H1 (cell line): ENCODE measurements at regions not wholly inside any gene's neighbourhood (a gene's known extent, or its start where the extent isn't known, plus 50 kb on each side); places are given as distances from the start of the nearest gene placed in this dataset.

Experiments
- ASH2L ChIP-seq: fragments of 200-600, 300-600 bp; sonication (generic); IDR thresholded peaks from one replicate; pipeline ENCODE4 v1.7.1; 2017; ENCODE audit warnings: low read length
- BCL11A ChIP-seq, 2 experiments: IDR thresholded peaks; one replicate each; pipeline ENCODE4 v1.6.1; 2011; ENCODE audit warnings: low read depth in 2 of 2, low read length in 2 of 2, mild to moderate bottlenecking in 2 of 2
- CBX5 ChIP-seq: fragments of 300-800, 300-1000 bp; sonication (generic); IDR thresholded peaks from 2 replicates; pipeline ENCODE4 v1.7.1; 2016; ENCODE audit warnings: antibody characterized with exemption, low read length, low read depth
- CEBPB ChIP-seq: IDR thresholded peaks from 2 replicates; pipeline ENCODE4 v1.6.1; 2012; ENCODE audit warnings: low read depth, low read length
- CREB1 ChIP-seq: IDR thresholded peaks from 2 replicates; pipeline ENCODE4 v1.6.1; 2012; ENCODE audit warnings: inconsistent platforms
- CTBP2 ChIP-seq: IDR thresholded peaks from 2 replicates; pipeline ENCODE4 v1.7.0; 2011; ENCODE audit warnings: borderline replicate concordance, mild to moderate bottlenecking, moderate library complexity, mixed read lengths, low read length; ENCODE audit not compliant: insufficient read depth, insufficient read length
- EGR1 ChIP-seq: IDR thresholded peaks from 2 replicates; pipeline ENCODE4 v1.6.1; 2011; ENCODE audit warnings: low read depth, low read length, borderline replicate concordance
- EP300 ChIP-seq, 2 experiments: IDR thresholded peaks; 1 replicate in 1 of 2; 2 replicates in 1 of 2; pipeline ENCODE4 v1.6.1; 2011 to 2012; ENCODE audit warnings: low read depth in 2 of 2, low read length in 2 of 2, mild to moderate bottlenecking in 2 of 2, borderline replicate concordance in 1 of 2, inconsistent platforms in 1 of 2, moderate library complexity in 1 of 2
- HDAC2 ChIP-seq, 2 experiments: fragments of 300-600 bp in 1 of 2; sonication (generic) in 1 of 2; IDR thresholded peaks; 2 replicates each; pipeline ENCODE4 v1.6.1; 2011 to 2012; ENCODE audit warnings: low read depth in 2 of 2, low read length in 2 of 2, mild to moderate bottlenecking in 2 of 2, moderate library complexity in 2 of 2, borderline replicate concordance in 1 of 2, inconsistent platforms in 1 of 2
- KDM5A ChIP-seq: fragments of 200-600 bp; IDR thresholded peaks from 2 replicates; pipeline ENCODE4 v1.7.1; 2012; ENCODE audit warnings: mild to moderate bottlenecking, low read length, inconsistent platforms, mixed read lengths
- MAFK ChIP-seq: IDR thresholded peaks from 2 replicates; pipeline ENCODE4 v1.6.1; 2012; ENCODE audit warnings: low read depth, mild to moderate bottlenecking, improper control_type of control experiment, low read length
- NANOG ChIP-seq: IDR thresholded peaks from 2 replicates; pipeline ENCODE4 v1.6.1; 2011; ENCODE audit warnings: low read length, low read depth, mild to moderate bottlenecking, inconsistent platforms; ENCODE audit not compliant: insufficient read depth, poor library complexity, severe bottlenecking
- RFX5 ChIP-seq: IDR thresholded peaks from 2 replicates; pipeline ENCODE4 v1.6.1; 2011; ENCODE audit warnings: low read depth, low read length, improper control_type of control experiment, borderline replicate concordance
- RXRA ChIP-seq: IDR thresholded peaks from 2 replicates; pipeline ENCODE4 v1.6.1; 2011; ENCODE audit warnings: low read depth, mild to moderate bottlenecking, low read length, moderate library complexity; ENCODE audit not compliant: insufficient read depth
- SRF ChIP-seq: IDR thresholded peaks from 2 replicates; pipeline ENCODE4 v1.6.1; 2011; ENCODE audit warnings: mild to moderate bottlenecking, low read depth, low read length, moderate library complexity
- TAF7 ChIP-seq: optimal IDR thresholded peaks from 2 replicates; pipeline ENCODE3; 2011; ENCODE audit warnings: low read depth, mild to moderate bottlenecking, inconsistent platforms, low read length, moderate library complexity, borderline replicate concordance
- TF ChIP-seq, protein P1 (sequence below): IDR thresholded peaks from 2 replicates; pipeline ENCODE4 v1.6.1; 2011; ENCODE audit warnings: low read length, improper control_type of control experiment
- TF ChIP-seq, protein P2 (sequence below): IDR thresholded peaks from 2 replicates; pipeline ENCODE4 v1.6.1; 2012; ENCODE audit warnings: low read length, inconsistent platforms
- TF ChIP-seq, protein P3 (sequence below): IDR thresholded peaks from 2 replicates; pipeline ENCODE4 v1.6.1; 2011; ENCODE audit warnings: low read depth, mild to moderate bottlenecking, low read length; ENCODE audit not compliant: insufficient read depth

DNA sequence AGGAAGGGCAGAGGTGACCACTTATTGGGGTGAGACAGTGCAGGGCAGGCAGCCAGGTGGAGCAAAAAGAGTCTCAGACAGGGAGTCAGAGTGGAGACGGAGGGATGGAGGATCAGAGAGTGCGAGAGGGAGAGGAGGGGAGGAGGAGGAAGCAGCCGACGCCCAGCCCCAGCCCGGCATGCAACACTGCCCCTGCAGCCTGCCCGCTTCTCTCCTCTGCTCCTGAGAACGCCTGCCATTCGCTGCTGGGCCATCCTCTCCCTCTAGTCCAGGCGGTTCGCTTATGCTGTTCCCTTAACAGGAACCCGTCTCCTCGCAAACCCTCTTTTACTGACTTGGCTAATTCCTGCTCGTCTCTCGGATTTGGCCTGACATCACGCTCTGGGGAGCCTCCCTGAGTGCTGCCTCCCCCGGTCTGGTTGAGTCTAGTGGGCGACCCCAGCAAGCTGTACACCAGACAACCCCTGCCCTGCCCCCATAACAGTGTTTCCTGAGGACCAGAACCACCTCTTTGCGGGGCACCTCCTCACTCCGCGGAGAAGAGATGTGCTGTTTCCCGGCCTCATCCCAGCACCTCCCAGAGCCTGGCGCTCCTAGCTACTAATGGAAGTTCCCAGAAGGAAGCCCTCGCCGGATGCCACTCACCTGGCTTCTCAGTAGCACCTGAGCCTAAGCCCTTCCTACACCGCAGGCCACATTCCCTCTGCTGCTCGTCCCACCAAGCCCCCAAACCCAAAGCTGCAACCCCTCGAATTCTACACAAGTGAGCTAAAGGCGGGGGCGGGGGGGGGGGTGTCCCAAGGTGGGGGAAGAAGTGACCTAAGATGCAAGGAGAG lies 61.2 kb upstream of the CCL1 start (continued):
- TF ChIP-seq NANOG: no peak
- TF ChIP-seq EGR1: 0 out of 2 replicates have a peak, but pooled peaks have one; percentile 7
- no peak for TF ChIP-seq MAFK
- TF ChIP-seq, protein P1, sequence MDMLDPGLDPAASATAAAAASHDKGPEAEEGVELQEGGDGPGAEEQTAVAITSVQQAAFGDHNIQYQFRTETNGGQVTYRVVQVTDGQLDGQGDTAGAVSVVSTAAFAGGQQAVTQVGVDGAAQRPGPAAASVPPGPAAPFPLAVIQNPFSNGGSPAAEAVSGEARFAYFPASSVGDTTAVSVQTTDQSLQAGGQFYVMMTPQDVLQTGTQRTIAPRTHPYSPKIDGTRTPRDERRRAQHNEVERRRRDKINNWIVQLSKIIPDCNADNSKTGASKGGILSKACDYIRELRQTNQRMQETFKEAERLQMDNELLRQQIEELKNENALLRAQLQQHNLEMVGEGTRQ: no peak
- TF ChIP-seq EP300 (IDR thresholded peaks at IDR 0.05; ENCODE audit: borderline replicate concordance in 1 of 2, low read depth in 2 of 2, low read length in 2 of 2): no peak
- TF ChIP-seq, protein P2, sequence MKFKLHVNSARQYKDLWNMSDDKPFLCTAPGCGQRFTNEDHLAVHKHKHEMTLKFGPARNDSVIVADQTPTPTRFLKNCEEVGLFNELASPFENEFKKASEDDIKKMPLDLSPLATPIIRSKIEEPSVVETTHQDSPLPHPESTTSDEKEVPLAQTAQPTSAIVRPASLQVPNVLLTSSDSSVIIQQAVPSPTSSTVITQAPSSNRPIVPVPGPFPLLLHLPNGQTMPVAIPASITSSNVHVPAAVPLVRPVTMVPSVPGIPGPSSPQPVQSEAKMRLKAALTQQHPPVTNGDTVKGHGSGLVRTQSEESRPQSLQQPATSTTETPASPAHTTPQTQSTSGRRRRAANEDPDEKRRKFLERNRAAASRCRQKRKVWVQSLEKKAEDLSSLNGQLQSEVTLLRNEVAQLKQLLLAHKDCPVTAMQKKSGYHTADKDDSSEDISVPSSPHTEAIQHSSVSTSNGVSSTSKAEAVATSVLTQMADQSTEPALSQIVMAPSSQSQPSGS: no peak
- no peak for TF ChIP-seq KDM5A
- no peak for TF ChIP-seq CBX5
- TF ChIP-seq CTBP2: peak; percentile 49
- TF ChIP-seq, protein P3, sequence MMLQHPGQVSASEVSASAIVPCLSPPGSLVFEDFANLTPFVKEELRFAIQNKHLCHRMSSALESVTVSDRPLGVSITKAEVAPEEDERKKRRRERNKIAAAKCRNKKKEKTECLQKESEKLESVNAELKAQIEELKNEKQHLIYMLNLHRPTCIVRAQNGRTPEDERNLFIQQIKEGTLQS: no peak
- TF ChIP-seq ASH2L: peak; percentile 26
- TF ChIP-seq CREB1: no peak
- no peak for TF ChIP-seq SRF
- TF ChIP-seq RFX5: no peak
- TF ChIP-seq CEBPB: no peak
- TF ChIP-seq RXRA: no peak
- TF ChIP-seq BCL11A (IDR thresholded peaks at IDR 0.05; ENCODE audit: low read depth in 2 of 2, low read length in 2 of 2): no peak
- peak in 1 of 2 experiments; percentile 28; a peak in 1 of 4 replicates for TF ChIP-seq HDAC2 (IDR thresholded peaks at IDR 0.05; ENCODE audit: borderline replicate concordance in 1 of 2, low read depth in 2 of 2, low read length in 2 of 2)
- TF ChIP-seq TAF7: no peak
- TF ChIP-seq, all 59 proteins: peak for 8
